T-helper 17 cell (primary cell): ENCODE measurements at regions not wholly inside any gene's neighbourhood (a gene's known extent, or its start where the extent isn't known, plus 50 kb on each side); places are given as distances from the start of the nearest gene placed in this dataset.
A peak's percentile ranks its signal among the peaks of the same experiment; 100 is the strongest.

Source experiments
- ATAC-seq: fragments of 150-1000 bp; cut with Tn5 transposase; 2 replicates; pipeline ENCODE4 v1.10.0; 2021; ENCODE audit warnings: mild to moderate bottlenecking, moderate library complexity
- DNase-seq, 3 donors: peaks; one replicate each; pipeline versions ENCODE4 v3.0.0 to v3.0.0-alpha.2; 2020 to 2021
- H3K9me3 ChIP-seq: one replicate; pipeline ENCODE4 v1.7.0; 2013; ENCODE audit warnings: low read length, mild to moderate bottlenecking; ENCODE audit not compliant: control insufficient read depth, poor library complexity, severe bottlenecking
- H3K27ac Mint-ChIP-seq: one replicate; pipeline ENCODE4 v1.8.0; 2022; ENCODE audit warnings: mild to moderate bottlenecking, moderate library complexity, mixed read lengths
- H3K27me3 Mint-ChIP-seq: one replicate; pipeline ENCODE4 v1.8.0; 2022; ENCODE audit warnings: mixed read lengths
- H3K36me3 Mint-ChIP-seq: one replicate; pipeline ENCODE4 v1.8.0; 2022; ENCODE audit warnings: low read depth, mixed read lengths
- H3K4me1 Mint-ChIP-seq: one replicate; pipeline ENCODE4 v1.8.0; 2022; ENCODE audit warnings: mild to moderate bottlenecking, mixed read lengths
- H3K4me3 Mint-ChIP-seq: one replicate; pipeline ENCODE4 v1.8.0; 2022; ENCODE audit warnings: mild to moderate bottlenecking, moderate library complexity, mixed read lengths

- Mint-ChIP-seq H3K4me3 (no peak overlapping the region), H3K4me1 (peaks cover 9% of the 10 kb centered on the region), H3K27ac (no peak overlapping the region), H3K27me3 (no peaks in the 10 kb centered on the region), H3K36me3 (peaks cover 2% of the 10 kb centered on the region)
- H3K9me3 ChIP-seq = no peaks in the 10 kb centered on the region
- ATAC-seq (no peak), DNase-seq (no peak)
Observed at GRCh38 chr1:173403996-173404395, 73.1 kb upstream of the PRDX6 start.

- Mint-ChIP-seq H3K36me3 (peaks cover 2% of the 10 kb centered on the region), H3K27ac (no peak overlapping the region), H3K27me3 (no peaks in the 10 kb centered on the region), H3K4me3 (no peak overlapping the region), H3K4me1 (peaks cover 16% of the 10 kb centered on the region)
- DNase-seq = no peak
- H3K9me3 ChIP-seq = no peaks in the 10 kb centered on the region
- ATAC-seq = no peak
Observed at GRCh38 chr1:173405281-173405680, 71.9 kb upstream of the PRDX6 start.

DNA sequence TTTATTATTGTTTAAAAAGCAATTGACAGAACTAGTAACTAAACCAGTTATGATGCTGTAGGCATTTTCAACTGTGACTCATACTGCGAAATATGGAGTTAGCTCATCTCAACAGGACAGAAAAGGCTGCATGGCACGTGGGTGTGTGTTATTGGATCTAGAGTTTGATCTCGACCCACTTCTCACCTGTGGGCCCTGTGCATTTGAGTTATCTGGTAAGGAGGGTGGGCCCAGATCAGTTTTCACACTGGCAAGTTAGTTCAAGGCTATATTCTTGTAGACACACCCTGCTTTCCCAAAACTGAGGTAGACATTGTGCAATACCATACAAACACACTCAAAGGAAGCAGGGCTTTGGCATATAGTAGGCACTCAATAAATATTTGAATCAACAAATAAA lies 71.3 kb upstream of the PRDX6 start:
- Mint-ChIP-seq H3K4me1 (peaks cover 21% of the 10 kb centered on the region), H3K27ac (no peak overlapping the region), H3K27me3 (no peaks in the 10 kb centered on the region), H3K36me3 (peaks cover 2% of the 10 kb centered on the region), H3K4me3 (no peak overlapping the region)
- ATAC-seq = no peak
- DNase-seq = no peak
- H3K9me3 ChIP-seq = no peaks in the 10 kb centered on the region

- no peak for DNase-seq
- peaks cover 23% of the 10 kb centered on the region for H3K4me1 Mint-ChIP-seq
- H3K4me3 Mint-ChIP-seq = peak overlapping the region; percentile 47
- no peaks in the 10 kb centered on the region for H3K9me3 ChIP-seq
- peak overlapping the region; percentile 16 for H3K27ac Mint-ChIP-seq
- ATAC-seq = no peak
- no peaks in the 10 kb centered on the region for H3K27me3 Mint-ChIP-seq
- no peaks in the 10 kb centered on the region for H3K36me3 Mint-ChIP-seq
Observed at GRCh38 chr1:173406783-173407230, 70.3 kb upstream of the PRDX6 start.

DNA sequence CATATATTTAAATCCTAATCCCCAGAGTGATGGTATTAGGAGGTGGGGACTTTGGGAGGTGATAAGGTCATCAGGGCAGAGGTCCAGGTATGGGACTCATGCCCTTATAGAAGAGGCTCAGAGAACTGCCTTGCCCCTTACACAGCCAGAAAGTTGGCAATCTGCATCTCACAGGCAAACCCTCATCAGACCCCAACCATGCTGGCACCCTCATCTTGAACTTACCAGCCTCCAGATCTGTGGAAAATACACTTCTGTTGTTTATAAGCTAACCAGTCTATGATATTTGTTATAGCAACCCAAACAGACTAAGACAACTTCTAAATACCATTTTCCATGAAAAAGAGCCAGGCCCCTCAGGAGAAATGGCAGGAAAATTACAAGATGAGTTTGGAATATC lies 69.3 kb upstream of the PRDX6 start:
- peaks cover 2% of the 10 kb centered on the region for H3K36me3 Mint-ChIP-seq
- no peaks in the 10 kb centered on the region for H3K27me3 Mint-ChIP-seq
- no peak overlapping the region for H3K4me3 Mint-ChIP-seq
- DNase-seq = no peak
- H3K4me1 Mint-ChIP-seq = peaks cover 25% of the 10 kb centered on the region
- no peak for ATAC-seq
- no peak overlapping the region for H3K27ac Mint-ChIP-seq
- no peaks in the 10 kb centered on the region for H3K9me3 ChIP-seq

GRCh38 chr1:173408886-173409285 lies 68.2 kb upstream of the PRDX6 start:
- DNase-seq = no peak
- Mint-ChIP-seq H3K4me3 (no peak overlapping the region), H3K36me3 (peaks cover 3% of the 10 kb centered on the region), H3K27ac (no peak overlapping the region), H3K4me1 (peaks cover 27% of the 10 kb centered on the region), H3K27me3 (no peaks in the 10 kb centered on the region)
- no peaks in the 10 kb centered on the region for H3K9me3 ChIP-seq
- ATAC-seq = no peak

DNA sequence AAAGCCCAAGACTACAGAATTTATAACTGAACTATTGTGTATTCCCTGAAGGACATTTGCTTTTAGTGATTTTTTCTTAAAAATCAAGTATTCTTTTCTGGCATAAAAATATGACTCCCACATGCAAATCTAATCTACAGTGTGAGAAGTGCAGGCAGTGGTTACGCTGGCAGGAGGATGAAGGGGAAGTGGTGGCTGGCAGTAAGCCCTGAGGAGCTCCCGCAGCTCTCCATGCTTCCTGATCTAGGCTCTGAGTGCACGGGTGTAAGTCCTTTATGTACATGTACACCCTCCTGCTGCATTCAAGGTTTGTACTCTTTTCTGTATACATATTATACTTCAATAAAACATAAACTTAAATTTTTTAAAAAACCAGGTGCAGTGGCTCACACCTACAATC lies 67.5 kb upstream of the PRDX6 start:
- H3K27ac Mint-ChIP-seq = peak overlapping the region; percentile 77
- no peak overlapping the region for H3K4me3 Mint-ChIP-seq
- DNase-seq (no peak), ATAC-seq (peak; percentile 59)
- H3K36me3 Mint-ChIP-seq = peaks cover 3% of the 10 kb centered on the region
- no peaks in the 10 kb centered on the region for H3K27me3 Mint-ChIP-seq
- no peaks in the 10 kb centered on the region for H3K9me3 ChIP-seq
- H3K4me1 Mint-ChIP-seq = peaks cover 27% of the 10 kb centered on the region

- Mint-ChIP-seq H3K27me3 (no peaks in the 10 kb centered on the region), H3K4me3 (peak overlapping the region; percentile 58), H3K36me3 (peaks cover 3% of the 10 kb centered on the region), H3K27ac (peak overlapping the region; percentile 77), H3K4me1 (peaks cover 31% of the 10 kb centered on the region)
- H3K9me3 ChIP-seq = no peaks in the 10 kb centered on the region
- DNase-seq = no peak
- ATAC-seq = peak; percentile 62
Observed at GRCh38 chr1:173410133-173410793, 66.9 kb upstream of the PRDX6 start.

GRCh38 chr1:173410794-173411236 lies 66.3 kb upstream of the PRDX6 start:
- H3K36me3 Mint-ChIP-seq = peaks cover 5% of the 10 kb centered on the region
- ATAC-seq (peak; percentile 49), DNase-seq (no peak)
- no peaks in the 10 kb centered on the region for H3K27me3 Mint-ChIP-seq
- peaks cover 31% of the 10 kb centered on the region for H3K4me1 Mint-ChIP-seq
- H3K4me3 Mint-ChIP-seq = no peak overlapping the region
- peak overlapping the region; percentile 77 for H3K27ac Mint-ChIP-seq
- no peaks in the 10 kb centered on the region for H3K9me3 ChIP-seq

GRCh38 chr1:173411835-173412742 lies 65.0 kb upstream of the PRDX6 start:
- DNase-seq (no peak), ATAC-seq (no peak)
- no peaks in the 10 kb centered on the region for H3K9me3 ChIP-seq
- Mint-ChIP-seq H3K27ac (peak overlapping the region; percentile 91), H3K4me1 (peaks cover 26% of the 10 kb centered on the region), H3K36me3 (peaks cover 5% of the 10 kb centered on the region), H3K27me3 (no peaks in the 10 kb centered on the region), H3K4me3 (no peak overlapping the region)

- no peak for ATAC-seq
- H3K4me3 Mint-ChIP-seq = no peak overlapping the region
- peak overlapping the region; percentile 91 for H3K27ac Mint-ChIP-seq
- peaks cover 5% of the 10 kb centered on the region for H3K36me3 Mint-ChIP-seq
- peaks cover 24% of the 10 kb centered on the region for H3K4me1 Mint-ChIP-seq
- no peaks in the 10 kb centered on the region for H3K9me3 ChIP-seq
- H3K27me3 Mint-ChIP-seq = no peaks in the 10 kb centered on the region
- DNase-seq = no peak
Observed at GRCh38 chr1:173413271-173413707, 63.8 kb upstream of the PRDX6 start.

GRCh38 chr1:173414136-173414535 lies 63.0 kb upstream of the PRDX6 start:
- H3K27ac Mint-ChIP-seq = no peak overlapping the region

GRCh38 chr1:173414539-173415226 lies 62.5 kb upstream of the PRDX6 start:
- ATAC-seq = no peak
- H3K27ac Mint-ChIP-seq = peak overlapping the region; percentile 45
- no peaks in the 10 kb centered on the region for H3K27me3 Mint-ChIP-seq
- no peaks in the 10 kb centered on the region for H3K9me3 ChIP-seq
- H3K4me3 Mint-ChIP-seq = no peak overlapping the region
- peaks cover 18% of the 10 kb centered on the region for H3K4me1 Mint-ChIP-seq
- H3K36me3 Mint-ChIP-seq = peaks cover 5% of the 10 kb centered on the region
- DNase-seq = no peak

More at GRCh38 chr1:173414136-173414535, 63.0 kb upstream of the PRDX6 start:
- no peak for DNase-seq
- no peak overlapping the region for H3K4me3 Mint-ChIP-seq
- peaks cover 5% of the 10 kb centered on the region for H3K36me3 Mint-ChIP-seq
- ATAC-seq = peak; percentile 34
- no peaks in the 10 kb centered on the region for H3K27me3 Mint-ChIP-seq
- H3K9me3 ChIP-seq = no peaks in the 10 kb centered on the region
- peaks cover 21% of the 10 kb centered on the region for H3K4me1 Mint-ChIP-seq
